Testis (tissue), 2 donors: ENCODE measurements at regions not wholly inside any gene's neighbourhood (a gene's known extent, or its start where the extent isn't known, plus 50 kb on each side); places are given as distances from the start of the nearest gene placed in this dataset.

Experiments
- DNase-seq: peaks from one replicate; pipeline ENCODE4 v3.0.0-alpha.2; 2019
- H3K27ac ChIP-seq, 2 donors: fragments of 200-600 bp; sonication (generic); one replicate each; pipeline ENCODE4 v1.5.1; 2019
- H3K27me3 ChIP-seq: fragments of 200-600 bp; sonication (generic); one replicate; pipeline ENCODE4 v1.5.1; 2019
- H3K36me3 ChIP-seq: fragments of 200-600 bp; sonication (generic); one replicate; pipeline ENCODE4 v1.5.1; 2017; ENCODE audit warnings: low read depth; ENCODE audit errors: missing control alignments
- H3K4me1 ChIP-seq: fragments of 200-600 bp; sonication (generic); one replicate; pipeline ENCODE4 v1.5.1; 2019
- H3K4me3 ChIP-seq, 2 donors: fragments of 200-600 bp; sonication (generic); one replicate each; pipeline ENCODE4 v1.5.1; 2017 to 2019
- H3K9me3 ChIP-seq: fragments of 200-600 bp; sonication (generic); one replicate; pipeline ENCODE4 v1.5.1; 2017
- CTCF ChIP-seq, 3 experiments: fragments of 450-650 bp in 2 of 3; fragments of 200-600 bp in 1 of 3; sonication (generic) in 1 of 3; IDR thresholded peaks; one replicate each; pipeline ENCODE4 v1.5.1; 2016 to 2019; ENCODE audit warnings: antibody characterized with exemption in 3 of 3, mild to moderate bottlenecking in 2 of 3, moderate library complexity in 1 of 3
- POLR2A ChIP-seq: fragments of 450-650 bp; IDR thresholded peaks from one replicate; pipeline ENCODE4 v1.6.1; 2017; ENCODE audit warnings: antibody characterized with exemption, mild to moderate bottlenecking, moderate library complexity
- WGBS, 2 donors: methylation state at CpG; one replicate each; pipeline ENCODE4 v1.1.5; 2018; 5-methylcytosine and 5-hydroxymethylcytosine counted together
- intact Hi-C: fragments of 100-400 bp; cut with DNase I; formaldehyde crosslinking; loops from one replicate; pipeline ENCODE4 v1.15.1; 2023; ENCODE audit warnings: low total_unique reads

- Histone ChIP-seq H3K4me3 (no peak overlapping the region), H3K4me1 (no peaks in the 10 kb centered on the region), H3K36me3 (no peaks in the 10 kb centered on the region), H3K9me3 (no peaks in the 10 kb centered on the region), H3K27ac (no peak overlapping the region), H3K27me3 (no peaks in the 10 kb centered on the region)
- TF ChIP-seq POLR2A: no peak
- no peak for TF ChIP-seq CTCF (IDR thresholded peaks at IDR 0.05)
- 76% methylated on average over 3 of the region's 3 CpGs for WGBS, 2 donors
- no peak for DNase-seq
- intact Hi-C loops: no loop called here
Measured at GRCh38 chr18:68098655-68099054, 582.1 kb upstream of the DSEL start.

GRCh38 chr18:68086481-68086880 lies 570.0 kb upstream of the DSEL start:
- no peak overlapping the region for H3K4me3 ChIP-seq
- intact Hi-C loops: no loop called here
- 59 to 83% methylated on average over 1 of the region's 1 CpG for WGBS, 2 donors
- no peak overlapping the region for H3K27ac ChIP-seq
- no peaks in the 10 kb centered on the region for H3K36me3 ChIP-seq
- H3K9me3 ChIP-seq: no peaks in the 10 kb centered on the region
- no peak for DNase-seq
- TF ChIP-seq CTCF (IDR thresholded peaks at IDR 0.05) (no peak), POLR2A (no peak)
- H3K4me1 ChIP-seq: no peaks in the 10 kb centered on the region
- H3K27me3 ChIP-seq: no peaks in the 10 kb centered on the region

GRCh38 chr18:68085251-68085650 lies 568.7 kb upstream of the DSEL start:
- intact Hi-C loops: no loop called here
- no peaks in the 10 kb centered on the region for H3K4me1 ChIP-seq
- H3K27ac ChIP-seq: no peak overlapping the region
- WGBS, 2 donors: 75 to 90% methylated on average over 2 of the region's 2 CpGs
- H3K36me3 ChIP-seq: no peaks in the 10 kb centered on the region
- H3K4me3 ChIP-seq: no peak overlapping the region
- H3K9me3 ChIP-seq: no peaks in the 10 kb centered on the region
- no peaks in the 10 kb centered on the region for H3K27me3 ChIP-seq
- no peak for DNase-seq
- TF ChIP-seq POLR2A (no peak), CTCF (IDR thresholded peaks at IDR 0.05) (no peak)

- H3K27ac ChIP-seq: no peak overlapping the region
- intact Hi-C loops: no loop called here
- 49 to 64% methylated on average over 3 of the region's 3 CpGs for WGBS, 2 donors
Measured at GRCh38 chr18:68083776-68084175, 567.3 kb upstream of the DSEL start.

More at GRCh38 chr18:68083776-68084175, 567.3 kb upstream of the DSEL start:
- Histone ChIP-seq H3K27me3 (no peaks in the 10 kb centered on the region), H3K4me1 (no peaks in the 10 kb centered on the region), H3K36me3 (no peaks in the 10 kb centered on the region), H3K9me3 (no peaks in the 10 kb centered on the region), H3K4me3 (no peak overlapping the region)
- DNase-seq: no peak
- no peak for TF ChIP-seq POLR2A
- TF ChIP-seq CTCF (IDR thresholded peaks at IDR 0.05): no peak
